DND-41 (cell line): ENCODE measurements at regions not wholly inside any gene's neighbourhood (a gene's known extent, or its start where the extent isn't known, plus 50 kb on each side); places are given as distances from the start of the nearest gene placed in this dataset.

Source experiments
- ATAC-seq: fragments of 200-7000 bp; cut with Tn5 transposase; 3 replicates; pipeline ENCODE4 v1.9.1; 2021; ENCODE audit warnings: low read depth; ENCODE audit not compliant: insufficient read depth
- DNase-seq: peaks from one replicate; pipeline ENCODE4 v3.0.0-alpha.2; 2020
- H2AFZ ChIP-seq: 2 replicates; pipeline ENCODE4 v1.6.0; 2012; ENCODE audit warnings: low read depth, low read length
- H3K27ac ChIP-seq: 2 replicates; pipeline ENCODE4 v1.5.1; 2012; ENCODE audit warnings: low read length, inconsistent platforms
- H3K27me3 ChIP-seq: fragments of 200-600 bp; sonication (generic); 2 replicates; pipeline ENCODE4 v1.6.0; 2012; ENCODE audit warnings: low read length, mild to moderate bottlenecking, inconsistent platforms; ENCODE audit not compliant: insufficient read depth, poor library complexity
- H3K36me3 ChIP-seq: 2 replicates; pipeline ENCODE4 v1.5.1; 2012; ENCODE audit warnings: low read length, inconsistent platforms; ENCODE audit not compliant: insufficient read depth
- H3K4me1 ChIP-seq: 2 replicates; pipeline ENCODE4 v1.5.1; 2012; ENCODE audit warnings: mild to moderate bottlenecking, low read length; ENCODE audit not compliant: insufficient read depth
- H3K4me2 ChIP-seq: 2 replicates; pipeline ENCODE4 v1.6.0; 2012; ENCODE audit warnings: mild to moderate bottlenecking, moderate library complexity, low read length, inconsistent platforms; ENCODE audit not compliant: insufficient read depth
- H3K4me3 ChIP-seq, 2 experiments: fragments of 200-600 bp in 1 of 2; shearing (Covaris generic) in 1 of 2; 2 replicates each; pipeline ENCODE4 v1.5.1; 2012 to 2016; ENCODE audit warnings: inconsistent platforms in 2 of 2, low read length in 2 of 2, mild to moderate bottlenecking in 2 of 2, low read depth in 1 of 2, moderate library complexity in 1 of 2
- H3K79me2 ChIP-seq: 2 replicates; pipeline ENCODE4 v1.6.0; 2012; ENCODE audit warnings: low read length, inconsistent platforms; ENCODE audit not compliant: insufficient read depth
- H3K9ac ChIP-seq: 2 replicates; pipeline ENCODE4 v1.6.0; 2012; ENCODE audit warnings: low read depth, mild to moderate bottlenecking, inconsistent platforms, low read length, moderate library complexity
- H3K9me3 ChIP-seq: 2 replicates; pipeline ENCODE4 v1.5.1; 2012; ENCODE audit warnings: low read length, moderate library complexity, mild to moderate bottlenecking, inconsistent platforms; ENCODE audit not compliant: insufficient read depth, severe bottlenecking
- H4K20me1 ChIP-seq: 2 replicates; pipeline ENCODE4 v1.6.0; 2012; ENCODE audit warnings: low read length; ENCODE audit not compliant: insufficient read depth
- EZH2 ChIP-seq: IDR thresholded peaks from 3 replicates; pipeline ENCODE4 v1.6.1; 2012; ENCODE audit warnings: borderline replicate concordance, low read depth, mild to moderate bottlenecking, moderate library complexity, low read length, inconsistent platforms; ENCODE audit not compliant: severe bottlenecking
- TF ChIP-seq, protein P1 (sequence below): IDR thresholded peaks from 2 replicates; pipeline ENCODE4 v1.5.1; 2012; ENCODE audit warnings: borderline replicate concordance, low read length, moderate library complexity, mild to moderate bottlenecking; ENCODE audit not compliant: poor library complexity, severe bottlenecking; ENCODE audit errors: extremely low read depth

DNA sequence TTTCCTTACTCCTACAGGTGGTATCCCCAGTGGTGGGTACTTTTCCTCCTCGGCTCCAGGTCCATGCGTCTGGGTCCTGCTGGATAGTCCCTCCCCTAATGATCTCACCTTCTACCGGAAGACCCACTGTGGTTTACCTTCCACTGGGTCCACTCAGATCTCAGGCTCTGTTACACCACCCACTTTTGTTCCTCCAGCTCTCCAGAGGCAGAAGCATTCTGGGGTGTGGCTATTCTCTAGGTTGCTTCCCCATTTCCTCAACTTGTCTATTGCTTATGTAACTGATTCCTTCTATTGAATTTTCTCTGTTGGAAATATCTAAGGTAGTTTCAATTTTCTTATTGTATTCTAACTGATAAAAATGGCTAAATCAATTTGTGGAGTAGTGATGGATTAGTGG, 87.6 kb upstream of the GALNT5 start:
- peaks cover 13% of the 10 kb centered on the region for H3K4me1 ChIP-seq
- no peaks in the 10 kb centered on the region for H3K27me3 ChIP-seq
- H2AFZ ChIP-seq: no peak overlapping the region; the same call in 1 of the 2 replicates
- no peak overlapping the region for H3K4me3 ChIP-seq
- H3K27ac ChIP-seq: no peak overlapping the region
- H3K36me3 ChIP-seq: peaks cover 2% of the 10 kb centered on the region; the same call in 1 of the 2 replicates
- DNase-seq (no peak), ATAC-seq (no peak)
- TF ChIP-seq, protein P1, sequence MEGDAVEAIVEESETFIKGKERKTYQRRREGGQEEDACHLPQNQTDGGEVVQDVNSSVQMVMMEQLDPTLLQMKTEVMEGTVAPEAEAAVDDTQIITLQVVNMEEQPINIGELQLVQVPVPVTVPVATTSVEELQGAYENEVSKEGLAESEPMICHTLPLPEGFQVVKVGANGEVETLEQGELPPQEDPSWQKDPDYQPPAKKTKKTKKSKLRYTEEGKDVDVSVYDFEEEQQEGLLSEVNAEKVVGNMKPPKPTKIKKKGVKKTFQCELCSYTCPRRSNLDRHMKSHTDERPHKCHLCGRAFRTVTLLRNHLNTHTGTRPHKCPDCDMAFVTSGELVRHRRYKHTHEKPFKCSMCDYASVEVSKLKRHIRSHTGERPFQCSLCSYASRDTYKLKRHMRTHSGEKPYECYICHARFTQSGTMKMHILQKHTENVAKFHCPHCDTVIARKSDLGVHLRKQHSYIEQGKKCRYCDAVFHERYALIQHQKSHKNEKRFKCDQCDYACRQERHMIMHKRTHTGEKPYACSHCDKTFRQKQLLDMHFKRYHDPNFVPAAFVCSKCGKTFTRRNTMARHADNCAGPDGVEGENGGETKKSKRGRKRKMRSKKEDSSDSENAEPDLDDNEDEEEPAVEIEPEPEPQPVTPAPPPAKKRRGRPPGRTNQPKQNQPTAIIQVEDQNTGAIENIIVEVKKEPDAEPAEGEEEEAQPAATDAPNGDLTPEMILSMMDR: no peak
- TF ChIP-seq EZH2: no peak
- H3K9me3 ChIP-seq: peaks cover 10% of the 10 kb centered on the region
- H4K20me1 ChIP-seq: no peaks in the 10 kb centered on the region
- no peak overlapping the region for H3K9ac ChIP-seq
- no peaks in the 10 kb centered on the region for H3K79me2 ChIP-seq
- no peak overlapping the region for H3K4me2 ChIP-seq

DNA sequence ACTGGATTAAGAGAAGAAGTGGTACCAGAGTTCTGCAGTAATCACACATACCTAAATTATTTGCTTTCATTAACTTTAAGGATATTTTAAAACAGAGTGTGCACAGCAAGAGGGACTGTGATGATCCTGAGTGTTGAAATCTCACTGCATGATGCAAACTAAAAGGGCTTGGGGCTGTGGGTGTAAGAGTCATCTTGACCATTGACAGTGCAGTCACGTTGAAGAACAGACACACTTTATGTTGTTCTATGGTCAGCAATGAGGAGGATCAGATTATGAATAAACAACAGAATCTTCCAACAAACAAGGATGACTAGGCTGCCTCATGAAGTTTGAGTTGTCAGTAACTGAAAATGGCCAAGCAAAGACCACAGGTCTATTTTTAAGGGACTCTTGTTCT, 87.2 kb upstream of the GALNT5 start:
- no peaks in the 10 kb centered on the region for H3K27me3 ChIP-seq
- no peak overlapping the region for H3K9ac ChIP-seq
- H3K36me3 ChIP-seq: no peaks in the 10 kb centered on the region; the same call in 1 of the 2 replicates
- H4K20me1 ChIP-seq: no peaks in the 10 kb centered on the region
- no peak for TF ChIP-seq EZH2
- TF ChIP-seq, protein P1: no peak
- no peak overlapping the region for H3K4me3 ChIP-seq
- H3K4me2 ChIP-seq: no peak overlapping the region
- no peak for DNase-seq
- H3K27ac ChIP-seq: no peak overlapping the region
- H3K79me2 ChIP-seq: no peaks in the 10 kb centered on the region
- no peak overlapping the region for H2AFZ ChIP-seq
- H3K9me3 ChIP-seq: peaks cover 6% of the 10 kb centered on the region
- H3K4me1 ChIP-seq: peaks cover 13% of the 10 kb centered on the region
- no peak for ATAC-seq

DNA sequence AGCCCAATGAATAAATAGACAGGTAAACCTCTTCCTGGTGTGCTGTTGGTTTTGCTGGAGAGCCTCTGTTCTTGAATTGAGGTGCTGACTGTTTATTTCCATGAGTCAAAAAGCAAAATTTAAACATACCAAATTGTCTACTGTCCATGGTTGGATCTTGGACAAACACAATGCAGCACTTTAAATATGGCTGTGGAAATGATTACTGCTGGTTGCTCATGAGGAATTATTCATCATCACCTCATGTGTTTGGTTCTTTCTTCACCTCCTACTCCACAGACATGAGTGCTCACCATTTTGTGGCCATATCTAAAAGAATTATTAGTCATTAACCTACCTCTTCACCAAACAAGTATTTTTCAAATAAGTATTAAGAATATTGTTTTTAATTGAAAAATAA, 85.3 kb upstream of the GALNT5 start:
- Histone ChIP-seq H3K4me1 (peaks cover 13% of the 10 kb centered on the region), H4K20me1 (no peaks in the 10 kb centered on the region), H2AFZ (no peak overlapping the region), H3K27ac (no peak overlapping the region), H3K4me3 (no peak overlapping the region), H3K27me3 (no peaks in the 10 kb centered on the region), H3K36me3 (no peaks in the 10 kb centered on the region), H3K79me2 (no peaks in the 10 kb centered on the region), H3K4me2 (no peak overlapping the region), H3K9me3 (peaks cover 12% of the 10 kb centered on the region), H3K9ac (no peak overlapping the region)
- DNase-seq: no peak
- no peak for TF ChIP-seq EZH2
- TF ChIP-seq, protein P1: no peak
- no peak for ATAC-seq
